Parathyroid adenoma (tissue), 2 donors: ENCODE measurements at regions not wholly inside any gene's neighbourhood (a gene's known extent, or its start where the extent isn't known, plus 50 kb on each side); places are given as distances from the start of the nearest gene placed in this dataset.
A peak's percentile ranks its signal among the peaks of the same experiment; 100 is the strongest.

Source experiments
- H2AFZ ChIP-seq: fragments of 300-600 bp; sonication (generic); one replicate; pipeline ENCODE4 v1.7.0; 2017; ENCODE audit warnings: antibody characterized with exemption, mild to moderate bottlenecking
- H3K27ac ChIP-seq: fragments of 300-600 bp; sonication (generic); one replicate; pipeline ENCODE4 v1.7.0; 2017
- H3K27me3 ChIP-seq: fragments of 300-600 bp; sonication (generic); one replicate; pipeline ENCODE4 v1.7.0; 2017; ENCODE audit warnings: low read length; ENCODE audit not compliant: control insufficient read depth, insufficient read depth
- H3K36me3 ChIP-seq: fragments of 300-600 bp; sonication (generic); one replicate; pipeline ENCODE4 v1.7.0; 2017; ENCODE audit warnings: low read length; ENCODE audit not compliant: control insufficient read depth, insufficient read depth
- H3K4me1 ChIP-seq: fragments of 300-600 bp; sonication (generic); one replicate; pipeline ENCODE4 v1.7.0; 2017; ENCODE audit warnings: control low read depth
- H3K4me2 ChIP-seq: fragments of 300-600 bp; sonication (generic); one replicate; pipeline ENCODE4 v1.7.0; 2017; ENCODE audit warnings: low read length
- H3K4me3 ChIP-seq: fragments of 300-600 bp; sonication (generic); one replicate; pipeline ENCODE4 v1.7.0; 2017; ENCODE audit warnings: low read depth, low read length
- H3K79me2 ChIP-seq: fragments of 300-600 bp; sonication (generic); one replicate; pipeline ENCODE4 v1.7.0; 2017; ENCODE audit warnings: control low read depth
- H3K9ac ChIP-seq: fragments of 300-600 bp; sonication (generic); one replicate; pipeline ENCODE4 v1.7.0; 2017; ENCODE audit warnings: mild to moderate bottlenecking
- H3K9me3 ChIP-seq: fragments of 300-600 bp; sonication (generic); one replicate; pipeline ENCODE4 v1.7.0; 2017; ENCODE audit warnings: low read length; ENCODE audit not compliant: control insufficient read depth
- TF ChIP-seq, protein P1 (sequence below): fragments of 300-600 bp; sonication (generic); IDR thresholded peaks from one replicate; pipeline ENCODE4 v1.7.0; 2017; ENCODE audit warnings: antibody characterized with exemption, mild to moderate bottlenecking
- donor health status: primary hyperparathyroidism.

DNA sequence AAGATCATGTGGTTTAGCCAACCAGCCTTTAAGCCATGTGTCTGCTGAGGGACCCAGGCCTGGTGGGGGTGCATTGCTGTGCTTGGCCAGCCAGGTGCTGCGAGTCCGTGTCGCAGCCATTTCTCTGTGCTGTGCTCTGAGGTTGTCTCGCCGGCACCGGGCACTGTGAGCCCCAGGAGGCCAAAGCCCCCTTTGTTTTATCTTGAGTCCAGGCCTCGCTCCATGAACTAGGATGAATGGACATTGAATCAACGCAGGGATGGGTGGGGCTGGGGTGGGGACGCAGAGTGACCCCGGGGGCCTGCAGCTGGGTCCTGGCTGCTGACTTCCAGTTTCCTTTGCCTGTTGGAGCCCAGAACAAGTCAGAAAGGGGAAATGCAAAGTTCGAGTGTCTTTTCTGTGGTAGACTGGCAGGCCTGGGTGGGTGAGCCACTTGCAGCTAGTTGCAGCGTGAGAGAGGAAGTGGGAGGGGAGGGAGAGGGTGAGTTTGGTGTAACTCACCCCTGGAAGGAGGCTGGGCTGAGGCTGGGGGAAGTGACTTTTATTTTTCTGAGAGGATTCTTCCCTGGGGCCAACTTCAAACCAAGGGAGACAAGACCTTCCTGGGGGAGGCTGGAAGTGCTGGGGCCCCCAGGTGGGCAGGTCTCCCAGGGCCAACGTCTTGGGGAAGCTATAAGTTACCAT, 324.7 kb downstream of the SEC14L1 start:
- H3K9ac ChIP-seq, result no peak overlapping the region

DNA sequence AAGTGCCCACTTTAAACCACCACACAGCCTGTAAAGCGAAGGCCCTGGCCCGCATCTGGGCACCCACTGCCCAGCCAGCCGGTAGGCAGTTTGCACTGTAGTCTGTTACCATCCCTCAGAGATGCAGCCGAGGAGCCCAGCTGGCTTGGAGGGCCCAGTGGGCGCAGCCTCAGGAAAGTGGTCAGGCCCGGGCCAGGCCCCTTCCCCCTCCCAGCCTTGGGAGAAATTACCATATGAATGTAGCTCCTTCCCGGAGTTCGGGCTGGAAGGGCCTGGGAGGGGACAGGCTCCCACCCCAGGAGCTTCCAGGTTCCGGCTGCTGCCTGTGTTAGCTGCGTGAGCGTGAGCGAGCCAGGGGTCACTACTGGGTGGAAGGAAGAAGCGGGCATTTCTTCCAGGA, 325.4 kb downstream of the SEC14L1 start:
- no peak overlapping the region for H2AFZ ChIP-seq
- TF ChIP-seq, protein P1, sequence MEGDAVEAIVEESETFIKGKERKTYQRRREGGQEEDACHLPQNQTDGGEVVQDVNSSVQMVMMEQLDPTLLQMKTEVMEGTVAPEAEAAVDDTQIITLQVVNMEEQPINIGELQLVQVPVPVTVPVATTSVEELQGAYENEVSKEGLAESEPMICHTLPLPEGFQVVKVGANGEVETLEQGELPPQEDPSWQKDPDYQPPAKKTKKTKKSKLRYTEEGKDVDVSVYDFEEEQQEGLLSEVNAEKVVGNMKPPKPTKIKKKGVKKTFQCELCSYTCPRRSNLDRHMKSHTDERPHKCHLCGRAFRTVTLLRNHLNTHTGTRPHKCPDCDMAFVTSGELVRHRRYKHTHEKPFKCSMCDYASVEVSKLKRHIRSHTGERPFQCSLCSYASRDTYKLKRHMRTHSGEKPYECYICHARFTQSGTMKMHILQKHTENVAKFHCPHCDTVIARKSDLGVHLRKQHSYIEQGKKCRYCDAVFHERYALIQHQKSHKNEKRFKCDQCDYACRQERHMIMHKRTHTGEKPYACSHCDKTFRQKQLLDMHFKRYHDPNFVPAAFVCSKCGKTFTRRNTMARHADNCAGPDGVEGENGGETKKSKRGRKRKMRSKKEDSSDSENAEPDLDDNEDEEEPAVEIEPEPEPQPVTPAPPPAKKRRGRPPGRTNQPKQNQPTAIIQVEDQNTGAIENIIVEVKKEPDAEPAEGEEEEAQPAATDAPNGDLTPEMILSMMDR, result no peak
- H3K4me1 ChIP-seq, result no peaks in the 10 kb centered on the region
- H3K27ac ChIP-seq, result peak overlapping the region; percentile 44
- no peaks in the 10 kb centered on the region for H3K9me3 ChIP-seq
- no peak overlapping the region for H3K4me3 ChIP-seq
- H3K4me2 ChIP-seq, result no peak overlapping the region
- H3K9ac ChIP-seq, result no peak overlapping the region
- no peaks in the 10 kb centered on the region for H3K36me3 ChIP-seq
- H3K27me3 ChIP-seq, result no peaks in the 10 kb centered on the region
- H3K79me2 ChIP-seq, result peaks cover 74% of the 10 kb centered on the region

More for the DNA sequence above, 324.7 kb downstream of the SEC14L1 start:
- Histone ChIP-seq H3K79me2 (peaks cover 74% of the 10 kb centered on the region), H3K4me2 (no peak overlapping the region), H3K27me3 (no peaks in the 10 kb centered on the region), H3K36me3 (no peaks in the 10 kb centered on the region), H3K27ac (no peak overlapping the region), H3K9me3 (no peaks in the 10 kb centered on the region), H3K4me1 (no peaks in the 10 kb centered on the region), H3K4me3 (no peak overlapping the region), H2AFZ (no peak overlapping the region)
- TF ChIP-seq, protein P1, result no peak

DNA sequence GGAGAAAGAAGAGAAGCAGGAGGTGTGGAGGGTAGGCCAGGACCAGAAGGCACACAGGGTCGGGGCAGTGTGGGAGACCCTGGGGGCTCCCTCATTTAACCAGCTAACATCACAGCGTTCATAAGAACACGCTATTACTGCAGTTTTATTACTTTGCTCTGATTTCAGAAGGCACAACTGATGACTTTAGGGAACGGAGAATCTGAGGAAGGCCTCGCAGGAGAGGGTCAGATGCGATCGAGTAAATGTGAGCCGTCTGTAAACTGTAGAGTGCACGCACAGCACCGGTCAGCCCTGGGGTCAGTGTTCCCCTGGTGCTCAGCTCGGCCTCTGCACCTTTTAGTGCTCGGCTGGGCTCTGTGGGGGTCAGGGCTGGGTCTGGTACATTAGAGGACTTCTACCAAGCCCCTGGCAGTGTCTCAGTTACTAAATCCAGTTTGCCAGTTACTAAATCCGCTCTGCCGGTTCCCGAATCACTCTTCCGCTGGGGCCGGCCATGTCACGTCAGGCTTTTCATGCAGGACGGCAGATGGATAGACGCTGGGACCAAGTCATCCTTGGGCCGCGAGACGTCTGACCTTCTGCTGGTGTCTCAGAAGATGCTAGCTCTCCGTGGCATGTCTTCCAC, 325.9 kb downstream of the SEC14L1 start:
- TF ChIP-seq, protein P1, result no peak
- H2AFZ ChIP-seq, result no peak overlapping the region
- H3K9me3 ChIP-seq, result no peaks in the 10 kb centered on the region
- H3K4me2 ChIP-seq, result no peak overlapping the region
- peak overlapping the region; percentile 44 for H3K27ac ChIP-seq
- peaks cover 4% of the 10 kb centered on the region for H3K4me1 ChIP-seq
- H3K79me2 ChIP-seq, result peaks cover 72% of the 10 kb centered on the region
- no peaks in the 10 kb centered on the region for H3K27me3 ChIP-seq
- H3K4me3 ChIP-seq, result no peak overlapping the region
- H3K9ac ChIP-seq, result no peak overlapping the region
- H3K36me3 ChIP-seq, result no peaks in the 10 kb centered on the region

DNA sequence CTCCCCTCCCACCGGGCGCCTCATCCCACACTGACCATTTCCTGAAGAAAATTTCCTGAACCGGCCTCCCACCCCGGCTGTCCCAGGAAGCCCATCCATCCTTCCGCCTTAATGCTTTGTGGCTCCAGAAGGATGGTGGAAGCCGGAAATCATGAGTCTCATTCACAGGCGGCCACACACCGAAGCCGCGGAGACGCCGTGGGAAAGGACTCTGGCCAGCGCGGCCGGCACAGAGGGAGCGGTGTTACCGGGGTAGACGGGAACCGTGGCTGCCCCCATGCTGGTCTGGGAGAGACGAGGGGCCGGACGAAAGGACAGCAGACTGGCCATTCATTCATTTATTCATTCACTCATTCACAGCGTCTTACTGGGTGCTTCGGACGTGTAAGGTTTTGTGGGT, 326.8 kb downstream of the SEC14L1 start:
- Histone ChIP-seq H3K27ac (no peak overlapping the region), H3K9me3 (no peaks in the 10 kb centered on the region), H3K4me1 (peaks cover 12% of the 10 kb centered on the region), H2AFZ (no peak overlapping the region), H3K36me3 (no peaks in the 10 kb centered on the region), H3K4me3 (no peak overlapping the region), H3K4me2 (no peak overlapping the region), H3K79me2 (peaks cover 69% of the 10 kb centered on the region), H3K27me3 (no peaks in the 10 kb centered on the region), H3K9ac (no peak overlapping the region)
- TF ChIP-seq, protein P1, result no peak

DNA sequence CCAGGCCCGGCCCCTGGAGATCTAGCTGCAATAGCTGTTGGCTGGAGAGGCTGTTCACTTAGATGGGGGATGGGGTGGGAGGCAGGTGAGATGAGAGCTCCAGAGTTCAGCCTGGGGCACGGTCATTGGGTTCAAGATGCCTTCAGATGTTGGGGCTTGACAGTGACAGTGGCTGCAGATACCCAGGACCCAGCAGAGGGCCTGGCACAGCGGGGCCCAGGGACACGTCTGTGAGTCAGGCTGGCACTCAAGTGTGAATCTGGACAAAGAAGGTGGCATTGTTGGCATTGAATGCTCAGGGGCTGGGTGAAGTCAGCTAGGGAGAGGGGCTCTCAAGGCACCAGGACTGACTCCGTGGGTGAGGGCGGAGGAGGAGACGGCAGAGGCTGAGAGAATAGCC, 328.1 kb downstream of the SEC14L1 start:
- Histone ChIP-seq H3K4me1 (peaks cover 13% of the 10 kb centered on the region), H3K79me2 (peaks cover 74% of the 10 kb centered on the region), H3K27ac (no peak overlapping the region), H3K4me2 (no peak overlapping the region), H3K27me3 (no peaks in the 10 kb centered on the region), H3K9ac (no peak overlapping the region), H3K36me3 (no peaks in the 10 kb centered on the region), H2AFZ (no peak overlapping the region), H3K4me3 (no peak overlapping the region), H3K9me3 (no peaks in the 10 kb centered on the region)
- TF ChIP-seq, protein P1, result no peak
